HG02938 (cell line): ENCODE measurements at regions not wholly inside any gene's neighbourhood (a gene's known extent, or its start where the extent isn't known, plus 50 kb on each side); places are given as distances from the start of the nearest gene placed in this dataset.
"Not testable (repeated sequence)": the region's sequence is repeated elsewhere in the genome, so short reads cannot be mapped to it uniquely, and the experiment has no call there.

Source experiments
- ATAC-seq: cut with Tn5 transposase; IDR thresholded peaks from one replicate; pipeline ENCODE4 v1.9.1; 2021; ENCODE audit warnings: mild to moderate bottlenecking, moderate library complexity; ENCODE audit not compliant: unreplicated experiment

DNA sequence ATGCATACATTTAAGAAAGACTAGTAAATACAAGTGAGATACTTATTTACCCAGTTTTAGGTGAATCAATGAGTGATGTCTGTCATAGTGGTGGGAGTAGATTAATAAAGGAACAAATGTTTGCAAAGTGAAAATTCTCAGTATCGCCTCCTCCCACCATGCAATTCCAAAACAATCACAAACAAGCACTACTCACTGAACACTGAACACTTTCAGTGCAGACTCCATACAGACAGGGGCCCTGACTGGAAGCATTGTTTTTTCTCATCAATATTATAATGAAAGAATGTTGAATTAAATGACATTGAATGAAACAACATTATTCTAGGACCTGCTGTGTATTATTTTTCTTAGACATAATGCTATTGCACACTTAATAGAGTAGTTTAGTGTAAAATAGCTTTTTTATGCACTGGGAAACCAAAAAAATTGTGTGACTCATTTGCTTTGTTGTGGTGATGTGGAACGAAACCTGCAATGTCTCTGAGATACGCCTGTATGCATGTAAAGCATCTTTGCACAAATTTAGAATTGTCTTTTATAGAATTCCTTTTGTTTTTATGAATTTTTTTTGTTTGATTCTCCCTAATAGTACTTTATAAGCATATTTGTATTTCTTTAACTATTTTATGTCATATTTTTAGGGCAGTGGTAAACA is 317.5 kb downstream of the UTRN start:
- ATAC-seq, result no peak

DNA sequence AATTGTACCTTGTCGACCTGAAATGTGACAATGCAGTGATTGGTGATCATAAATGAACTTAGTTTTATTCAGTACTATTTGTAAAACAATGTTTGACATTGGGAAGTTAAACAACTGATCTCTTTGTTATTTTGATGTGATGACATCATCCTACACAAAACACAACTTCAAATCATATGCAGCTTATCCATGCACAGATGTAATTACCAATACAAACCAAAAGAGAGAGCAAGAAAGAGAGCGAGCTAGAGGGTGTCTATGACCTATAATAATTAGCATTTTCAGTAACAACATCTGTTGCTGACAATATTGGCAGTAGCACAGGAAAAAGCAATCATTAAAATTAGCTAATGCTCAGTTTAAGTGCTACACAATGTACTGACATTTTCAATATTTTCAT is 320.9 kb downstream of the UTRN start:
- ATAC-seq, result no peak

DNA sequence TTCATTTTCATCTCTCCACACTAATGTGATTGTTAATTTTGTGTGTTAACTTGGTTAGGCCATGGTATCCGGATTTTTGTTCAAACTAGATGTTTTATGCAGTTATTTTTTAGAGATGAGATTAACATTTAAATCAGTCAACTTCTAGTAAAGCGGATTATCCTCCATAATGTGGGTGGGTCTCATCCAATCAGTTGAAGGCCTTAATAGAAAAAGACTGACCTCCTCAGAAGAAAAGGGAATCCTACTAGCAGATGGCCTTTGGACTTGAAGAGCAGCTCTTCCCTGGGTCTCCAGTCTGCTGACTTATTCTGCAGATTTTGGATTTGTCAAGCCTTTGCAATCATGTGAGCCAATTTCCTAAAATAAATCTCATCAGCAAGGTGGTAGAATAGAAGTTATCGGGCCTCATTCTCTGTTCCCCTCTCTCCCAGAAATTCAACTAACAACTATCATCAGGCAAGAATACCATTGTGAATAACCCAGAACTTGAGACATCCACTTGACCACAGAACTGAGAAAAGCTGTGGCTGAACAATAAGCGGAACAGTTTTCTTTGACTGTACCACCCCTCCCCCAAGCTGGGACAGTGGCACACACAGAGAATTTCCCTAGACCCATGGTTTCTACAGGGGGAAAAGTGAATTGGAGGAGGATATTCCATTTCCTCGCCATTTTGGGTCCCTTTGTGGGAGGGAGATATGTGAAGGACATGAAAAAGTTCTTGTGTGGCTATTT is 323.0 kb downstream of the UTRN start:
- no peak for ATAC-seq

GRCh38 chr6:144612811-144613210 is 327.7 kb downstream of the UTRN start:
- no peak for ATAC-seq

DNA sequence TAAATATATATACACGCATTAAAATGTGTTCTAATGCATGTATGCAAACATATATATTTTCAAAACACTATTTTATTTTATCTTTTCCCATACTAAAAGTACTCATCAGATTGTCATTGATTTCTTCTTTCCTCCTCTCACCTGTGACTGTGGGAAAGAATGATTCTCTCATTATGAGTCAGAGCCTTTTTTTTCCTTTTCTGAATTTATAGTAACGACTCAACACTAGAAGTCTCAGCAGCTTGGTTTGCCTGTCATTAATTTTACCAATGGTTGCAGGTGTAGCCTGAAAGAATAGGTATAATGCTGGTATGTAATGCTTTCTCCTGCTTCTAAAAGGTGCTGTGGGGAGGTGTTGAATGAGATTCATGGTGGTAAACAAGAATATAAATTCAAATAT is 328.7 kb downstream of the UTRN start:
- ATAC-seq, result no peak

DNA sequence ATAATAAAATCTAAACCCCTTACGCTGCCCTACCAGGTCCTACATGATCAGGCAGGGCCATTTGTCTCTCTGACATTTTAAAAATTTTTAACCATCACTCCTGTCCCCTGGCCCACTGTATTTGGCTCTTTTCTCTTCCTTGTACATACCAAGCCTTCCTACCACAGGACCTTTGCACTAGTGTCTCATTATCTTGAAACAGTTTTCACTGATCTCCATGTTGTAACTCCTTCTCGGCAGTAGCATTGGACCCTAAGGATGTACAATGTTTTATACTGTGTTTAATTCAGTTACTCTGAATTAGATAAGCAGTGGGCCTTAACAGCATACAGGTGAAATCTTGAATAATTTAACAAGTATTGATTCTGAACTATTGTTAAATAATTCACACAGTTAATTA is 330.7 kb downstream of the UTRN start:
- ATAC-seq, result no peak

DNA sequence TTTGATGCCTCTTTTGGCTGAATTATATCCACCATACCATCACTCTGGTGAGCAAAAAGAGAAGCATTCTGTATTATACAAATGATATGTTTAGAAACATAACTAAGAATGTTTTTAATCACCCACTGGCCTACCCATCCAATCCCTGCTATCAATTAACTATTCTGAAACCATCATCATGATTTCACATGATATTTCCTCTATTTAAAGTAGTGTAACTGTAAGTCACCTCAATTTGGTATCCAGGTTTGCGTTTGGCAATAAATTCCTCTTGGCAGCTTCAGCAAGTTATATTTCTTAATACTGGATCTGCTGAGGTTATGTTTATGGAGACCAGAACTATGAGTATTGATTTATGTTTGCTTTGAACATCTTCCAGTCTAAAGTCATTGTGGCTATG is 332.1 kb downstream of the UTRN start:
- no peak for ATAC-seq

- no peak for ATAC-seq
Measured at GRCh38 chr6:144617708-144618107, 332.6 kb downstream of the UTRN start.

- no peak for ATAC-seq
Measured at GRCh38 chr6:144619966-144620365, 334.8 kb downstream of the UTRN start.

GRCh38 chr6:144621332-144621731 is 336.2 kb downstream of the UTRN start:
- ATAC-seq, result no peak

DNA sequence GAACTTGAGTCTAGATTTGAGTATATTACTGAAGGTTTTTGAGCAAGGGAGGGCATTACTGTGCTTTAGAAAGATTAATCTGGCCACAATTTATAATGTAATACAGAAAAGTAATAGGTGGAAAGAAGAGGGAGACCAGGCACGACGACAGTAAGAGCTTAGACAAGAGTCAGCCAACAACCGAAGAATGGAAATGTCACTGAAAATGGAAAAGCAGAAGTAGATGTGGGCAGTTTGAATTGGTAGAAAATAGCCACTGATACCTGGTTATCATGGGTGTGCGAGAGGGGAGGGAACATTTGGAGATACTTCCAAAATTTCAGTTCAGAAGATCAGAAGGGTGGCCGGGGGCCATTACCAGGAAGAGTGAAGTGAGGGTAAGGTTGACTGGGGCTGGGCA is 339.1 kb downstream of the UTRN start:
- no peak for ATAC-seq

DNA sequence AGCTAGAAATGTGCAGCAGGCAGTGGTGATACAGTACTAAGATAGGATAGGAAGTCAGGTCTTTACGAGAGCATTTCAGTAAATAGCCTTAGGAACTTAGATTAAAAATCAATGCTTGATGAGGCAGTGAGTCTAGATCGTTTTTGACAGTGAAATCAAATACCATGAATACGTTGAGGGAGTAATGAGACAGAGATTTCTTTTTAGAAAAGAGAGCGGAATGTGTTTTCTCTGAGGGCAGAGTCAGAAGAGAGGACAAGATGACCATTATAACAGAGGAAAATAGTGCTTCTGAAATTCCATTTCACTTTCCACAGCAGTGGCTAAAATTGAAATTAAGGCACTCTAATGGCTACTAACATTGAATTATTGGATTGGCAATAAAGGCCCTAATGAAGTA is 339.6 kb downstream of the UTRN start:
- no peak for ATAC-seq

DNA sequence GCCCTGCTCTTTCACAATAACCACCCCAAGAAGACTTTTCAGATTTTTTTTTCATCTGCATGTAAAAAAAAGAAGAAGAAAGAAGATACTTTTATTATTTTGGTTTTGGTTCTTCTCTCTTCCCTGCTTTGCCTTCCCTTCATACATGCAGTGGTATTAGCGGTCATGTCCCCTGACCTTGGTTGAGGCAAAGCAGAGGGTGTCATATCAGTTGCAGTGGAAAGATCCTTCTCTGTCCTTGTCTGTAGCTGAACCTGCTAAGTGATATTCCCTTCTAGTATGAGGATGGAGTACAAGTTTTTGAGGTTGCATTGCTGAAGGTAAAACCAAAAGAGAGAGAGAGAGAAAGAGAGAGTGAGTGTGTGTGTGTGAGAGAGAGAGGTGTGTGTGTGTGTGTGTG is 345.7 kb downstream of the UTRN start:
- no peak for ATAC-seq

GRCh38 chr6:144632266-144632665 is 347.1 kb downstream of the UTRN start:
- ATAC-seq, result no peak

DNA sequence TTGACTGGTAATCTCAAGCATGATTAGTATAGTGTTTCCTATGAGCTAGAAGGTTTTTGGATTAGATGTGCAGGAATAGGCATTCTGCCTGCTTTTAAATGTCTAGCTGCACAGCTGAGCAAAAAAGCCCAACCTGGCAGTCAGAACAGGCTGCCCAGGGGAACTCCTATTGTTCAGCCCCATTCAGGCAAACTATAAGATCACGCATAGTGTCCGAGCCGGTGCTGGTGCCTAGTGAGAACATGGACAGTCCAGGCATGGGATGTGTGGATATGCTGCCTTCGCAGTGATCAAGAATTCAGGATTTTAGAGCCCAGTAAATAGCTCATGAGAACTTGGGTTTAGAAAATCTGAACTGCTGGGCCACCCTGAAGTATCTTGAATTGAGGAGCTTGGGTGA is 348.8 kb downstream of the UTRN start:
- no peak for ATAC-seq

DNA sequence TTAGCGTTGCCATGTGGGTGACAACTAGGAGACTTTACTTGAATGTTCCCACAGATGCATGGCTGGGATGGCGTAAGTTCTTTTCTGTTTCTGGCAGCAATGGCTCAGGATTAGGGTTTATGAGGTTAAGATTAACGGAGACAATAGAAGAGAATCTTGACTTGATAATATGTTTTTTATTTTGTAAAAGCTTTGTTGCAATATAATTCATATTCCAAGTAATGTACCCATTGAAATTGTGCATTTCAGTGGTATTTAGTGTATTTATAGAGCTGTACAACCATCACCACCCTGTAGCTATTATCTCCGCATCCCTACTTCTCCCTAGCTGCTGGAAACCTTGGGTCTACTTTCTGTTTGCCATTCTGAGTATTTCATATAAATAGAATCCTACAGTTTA is 349.2 kb downstream of the UTRN start:
- no peak for ATAC-seq

DNA sequence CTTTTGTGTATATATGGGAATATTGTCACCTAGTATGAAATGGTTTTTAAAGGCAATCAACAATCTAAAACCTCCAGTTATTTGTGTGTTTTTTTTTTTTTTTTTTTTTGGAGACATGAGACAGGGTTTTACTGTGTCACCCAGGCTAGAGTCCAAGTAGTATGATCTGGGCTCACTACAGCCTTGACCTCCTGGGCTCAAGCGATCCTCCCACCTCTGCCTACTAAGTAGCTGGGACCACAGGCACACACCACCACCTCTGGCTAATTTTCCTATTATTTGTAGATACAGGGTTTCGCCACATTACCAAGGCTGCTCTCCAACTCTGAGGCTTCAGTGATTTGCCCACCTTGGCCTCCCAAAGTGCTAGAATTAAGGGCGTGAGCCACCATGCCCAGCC is 349.9 kb downstream of the UTRN start:
- no peak for ATAC-seq

- not testable (repeated sequence) for ATAC-seq
Measured at GRCh38 chr6:144636025-144636424, 350.9 kb downstream of the UTRN start.

- ATAC-seq, result no peak
Measured at GRCh38 chr6:144637541-144637940, 352.4 kb downstream of the UTRN start.

GRCh38 chr6:144639654-144640053 is 354.5 kb downstream of the UTRN start:
- ATAC-seq, result no peak

GRCh38 chr6:144641286-144641685 is 356.2 kb downstream of the UTRN start:
- ATAC-seq, result no peak

- no peak for ATAC-seq
Measured at GRCh38 chr6:144644776-144645175, 359.6 kb downstream of the UTRN start.
